SIG-M5 treated with dmso at 0.1 percent for 504 hours (cell line): ENCODE measurements at regions not wholly inside any gene's neighbourhood (a gene's known extent, or its start where the extent isn't known, plus 50 kb on each side); places are given as distances from the start of the nearest gene placed in this dataset.

Experiments used
- DNase-seq: peaks from one replicate; lab custom pipeline; 2025; ENCODE audit not compliant: unreplicated experiment; lab: John Stamatoyannopoulos, UW

DNA sequence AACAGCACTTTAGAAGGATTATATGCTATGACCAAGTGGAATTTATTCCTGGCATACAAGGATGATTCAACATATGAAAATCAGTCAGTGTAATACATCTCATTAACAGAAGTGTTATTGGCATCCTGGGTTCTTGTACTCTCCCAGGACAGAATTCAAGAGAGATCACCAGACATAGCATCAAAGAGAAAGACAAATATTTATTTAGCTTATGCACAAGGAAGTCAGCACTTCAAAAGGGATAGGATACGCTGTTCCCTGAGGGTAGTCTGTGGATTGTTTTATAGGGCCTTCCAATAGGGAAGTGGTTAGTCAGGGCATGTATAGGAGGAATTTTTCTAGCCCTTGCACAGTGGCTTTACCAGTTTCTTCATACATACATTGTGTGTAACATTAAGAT, 1238.0 kb downstream of the PCDH17 start:
- no peak for DNase-seq

DNA sequence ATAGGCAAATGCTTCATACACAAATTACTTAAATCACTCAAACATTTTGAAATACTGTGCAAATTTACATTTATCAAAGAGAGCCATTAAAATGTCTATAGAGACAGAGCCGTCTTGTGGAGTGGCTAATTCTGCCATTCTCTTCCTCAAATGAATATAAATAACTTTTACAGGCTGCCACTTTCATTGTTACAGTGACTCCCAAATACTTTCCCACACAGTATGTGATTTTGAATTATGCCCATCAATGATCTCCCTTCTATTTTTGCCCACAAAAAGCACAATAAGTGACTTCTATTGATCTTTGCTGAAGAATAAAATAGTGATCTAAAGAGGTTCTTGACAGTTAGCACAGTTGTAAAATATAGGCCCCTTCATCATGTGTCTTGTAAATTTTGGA, 1244.9 kb downstream of the PCDH17 start:
- no peak for DNase-seq

DNA sequence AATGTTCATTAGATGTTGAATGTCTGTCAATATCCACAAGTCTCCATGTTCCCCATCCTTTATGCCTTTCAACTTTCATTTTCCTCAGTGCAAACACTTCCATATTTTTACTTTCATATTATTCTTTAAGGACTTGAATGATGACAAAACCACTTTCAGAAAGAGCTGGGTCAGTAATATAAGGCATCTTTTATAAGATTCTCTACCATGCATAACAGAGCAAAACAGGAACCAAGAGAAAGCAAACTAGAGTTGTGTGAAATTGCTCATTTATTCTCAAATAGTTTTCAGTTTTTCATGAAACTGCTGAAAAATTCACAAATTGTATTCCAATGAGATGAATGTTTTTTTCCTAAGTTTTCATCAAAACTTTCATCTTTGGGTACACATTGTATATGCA, 1247.6 kb downstream of the PCDH17 start:
- no peak for DNase-seq

DNA sequence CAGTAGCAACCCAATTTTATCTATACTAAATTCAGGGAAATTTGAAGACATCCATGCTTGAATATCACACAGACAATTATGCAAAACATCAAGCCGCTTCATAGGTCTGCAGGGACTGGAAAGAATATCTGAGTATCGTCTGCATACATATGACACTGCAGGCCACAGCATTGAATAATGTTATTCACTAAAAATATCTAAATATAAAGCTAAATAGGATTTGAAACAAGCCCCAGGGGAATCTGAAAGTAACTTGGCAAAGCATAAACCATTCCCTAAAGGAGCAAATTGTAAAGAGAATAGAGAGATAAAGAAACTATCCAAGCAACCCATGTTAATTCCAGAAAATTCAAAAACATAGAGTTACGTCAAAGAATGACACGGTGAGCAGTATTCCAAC, 1251.0 kb downstream of the PCDH17 start:
- no peak for DNase-seq

GRCh38 chr13:58883405-58883804, 1251.9 kb downstream of the PCDH17 start:
- no peak for DNase-seq

DNA sequence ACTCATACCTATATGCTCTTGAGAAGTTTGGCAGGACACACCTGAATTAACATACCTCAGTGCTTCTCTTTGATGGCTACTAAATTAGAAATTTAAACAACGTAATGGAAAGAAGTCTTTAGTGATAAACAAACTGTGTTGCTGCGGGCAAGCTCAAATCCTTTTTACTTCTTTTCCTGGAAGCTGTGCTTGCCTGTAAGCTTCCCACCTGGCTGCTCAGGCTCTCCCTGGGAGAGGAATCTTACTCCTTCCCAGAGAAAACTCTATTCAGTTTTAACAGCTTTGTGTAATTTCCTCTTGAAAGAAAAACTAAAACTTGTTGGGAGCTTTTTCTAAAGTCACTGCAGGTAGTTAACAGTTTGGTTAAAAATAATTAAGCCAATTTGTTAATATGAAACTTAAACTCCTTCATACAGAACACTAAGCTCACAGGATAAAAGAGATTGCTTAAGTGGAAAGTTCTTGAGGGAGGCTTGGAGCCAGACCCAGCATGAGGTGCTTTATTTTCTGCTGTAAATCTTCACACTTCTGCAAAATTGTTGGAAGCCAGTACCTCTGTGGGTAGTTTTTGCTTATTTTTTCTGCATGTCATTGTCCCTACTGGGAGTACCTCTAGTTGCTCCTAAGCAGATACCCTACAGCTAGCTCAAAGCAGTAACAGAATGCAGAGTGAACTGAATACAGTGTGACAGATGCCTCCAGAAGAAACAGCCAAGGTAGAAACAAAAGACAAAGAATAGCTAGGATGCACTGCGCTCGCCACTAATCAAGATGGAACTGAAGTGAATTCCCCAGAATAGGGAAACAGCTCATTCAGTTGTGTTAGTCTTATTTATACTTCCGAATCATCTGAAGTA, 1253.0 kb downstream of the PCDH17 start:
- no peak for DNase-seq

- no peak for DNase-seq
These were observed 1257.9 kb downstream of the PCDH17 start for GRCh38 chr13:58889474-58889873.

GRCh38 chr13:58893396-58893795, 1261.9 kb downstream of the PCDH17 start:
- DNase-seq: no peak

- DNase-seq: no peak
These were observed 1257.3 kb downstream of the DIAPH3 start for GRCh38 chr13:58906329-58907007.

GRCh38 chr13:58907347-58907746, 1256.4 kb downstream of the DIAPH3 start:
- DNase-seq: no peak

DNA sequence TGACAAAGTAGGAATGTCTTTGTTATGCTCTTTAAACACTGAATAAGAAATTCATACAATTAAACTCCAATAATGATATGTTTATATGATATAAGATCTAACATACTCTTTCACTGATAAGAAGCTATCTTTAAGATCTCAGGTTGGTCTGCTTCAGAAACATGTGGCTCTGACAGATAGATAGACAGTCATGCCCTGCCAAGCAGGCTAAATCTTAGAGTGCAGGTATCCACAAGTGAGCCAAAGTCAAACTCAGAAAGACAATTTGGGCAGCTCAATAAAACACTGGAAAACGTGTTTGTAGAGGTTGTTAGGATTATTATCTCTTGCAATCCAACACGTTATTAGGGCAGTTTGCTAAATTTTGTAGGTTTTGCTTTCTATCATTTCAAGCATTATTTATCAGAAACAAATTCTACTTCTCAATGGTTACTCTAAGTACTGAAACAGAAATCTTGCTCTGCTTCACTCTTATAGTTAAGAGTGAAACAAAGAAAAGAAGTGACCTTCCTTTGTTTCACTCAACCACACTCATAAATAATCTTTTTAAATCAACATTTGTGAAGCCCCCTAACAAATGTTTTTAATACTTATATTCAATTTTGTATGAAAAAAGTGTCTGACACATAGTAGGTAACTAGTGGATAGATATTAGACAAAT, 1255.6 kb downstream of the DIAPH3 start:
- no peak for DNase-seq

GRCh38 chr13:58919551-58919950, 1244.2 kb downstream of the DIAPH3 start:
- no peak for DNase-seq

DNA sequence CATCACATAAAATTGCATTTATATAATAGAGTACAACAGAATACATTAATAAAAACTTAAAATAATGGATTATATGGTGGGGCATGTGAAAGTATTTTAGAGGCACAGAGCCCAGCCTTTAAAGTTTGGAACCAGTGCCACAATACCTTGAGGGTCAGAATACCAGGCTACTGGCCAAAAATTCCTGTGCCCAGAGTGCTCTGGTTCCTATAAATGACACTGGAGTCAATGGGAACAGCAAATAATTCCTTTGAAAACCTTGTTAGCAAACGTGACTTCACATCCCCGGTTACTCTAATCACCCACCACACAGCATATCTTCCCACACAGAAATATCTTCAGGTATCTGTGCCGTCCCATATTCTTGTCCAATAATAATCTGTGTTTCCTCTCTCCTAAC, 1242.6 kb downstream of the DIAPH3 start:
- no peak for DNase-seq

- no peak for DNase-seq
These were observed 1236.9 kb downstream of the DIAPH3 start for GRCh38 chr13:58926858-58927257.

DNA sequence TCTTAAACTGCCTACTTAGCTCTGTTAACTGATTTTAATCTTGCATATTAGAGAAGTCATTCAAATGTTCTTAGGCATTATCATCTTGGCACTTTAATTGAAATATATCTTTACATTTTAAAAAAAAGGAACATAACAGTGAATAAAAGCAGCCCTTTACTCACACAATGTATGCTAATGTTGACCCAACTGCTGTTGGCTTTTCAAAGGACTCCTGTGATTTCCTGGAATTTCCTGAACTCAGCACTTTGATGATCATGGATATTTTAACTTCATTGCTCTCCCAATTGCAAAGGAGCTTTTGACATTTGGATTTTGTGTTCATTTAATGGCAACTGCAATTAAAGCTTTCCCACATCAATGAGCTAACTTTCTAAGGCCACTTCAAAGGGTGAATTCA, 1230.3 kb downstream of the DIAPH3 start:
- no peak for DNase-seq

- DNase-seq: no peak
These were observed 1228.0 kb downstream of the DIAPH3 start for GRCh38 chr13:58935689-58936088.

DNA sequence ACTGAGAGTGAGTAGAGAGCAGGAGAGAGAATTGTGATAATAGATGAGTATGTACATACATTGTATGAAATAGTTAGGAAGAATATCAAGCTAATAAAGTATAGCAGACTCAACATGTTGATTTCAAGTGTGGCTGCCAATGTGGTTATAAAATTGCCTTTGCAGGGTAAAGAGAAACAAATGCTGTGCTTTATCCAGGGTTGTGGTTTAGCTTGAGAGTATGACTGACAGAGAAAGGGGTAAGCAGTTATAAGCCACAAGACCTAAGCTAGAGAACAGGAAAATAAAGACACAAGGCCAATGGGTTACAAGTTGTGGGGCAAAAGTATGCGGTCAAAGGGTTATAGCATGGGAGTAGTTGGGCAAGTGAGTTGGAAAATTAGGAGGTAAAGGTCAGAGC, 1217.5 kb downstream of the DIAPH3 start:
- no peak for DNase-seq

- no peak for DNase-seq
These were observed 1214.1 kb downstream of the DIAPH3 start for GRCh38 chr13:58949646-58950045.

DNA sequence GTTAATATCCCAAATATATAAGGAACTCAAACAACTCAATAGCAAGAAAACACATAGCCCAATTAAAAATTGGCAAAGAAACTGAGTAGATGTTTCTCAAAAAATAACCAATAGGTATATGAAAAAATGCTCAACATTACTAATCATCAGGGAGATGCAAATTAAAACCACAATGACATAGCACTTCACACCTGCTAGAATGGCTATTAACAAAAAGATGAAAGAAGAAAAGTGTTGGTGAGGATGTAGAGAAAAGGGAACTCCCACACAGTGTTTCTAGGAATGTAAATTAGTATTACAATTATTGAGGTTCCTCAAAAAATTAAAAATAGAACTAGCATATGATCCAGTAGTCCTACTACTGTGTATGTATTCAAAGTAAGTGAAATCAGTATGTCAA, 1212.8 kb downstream of the DIAPH3 start:
- no peak for DNase-seq

DNA sequence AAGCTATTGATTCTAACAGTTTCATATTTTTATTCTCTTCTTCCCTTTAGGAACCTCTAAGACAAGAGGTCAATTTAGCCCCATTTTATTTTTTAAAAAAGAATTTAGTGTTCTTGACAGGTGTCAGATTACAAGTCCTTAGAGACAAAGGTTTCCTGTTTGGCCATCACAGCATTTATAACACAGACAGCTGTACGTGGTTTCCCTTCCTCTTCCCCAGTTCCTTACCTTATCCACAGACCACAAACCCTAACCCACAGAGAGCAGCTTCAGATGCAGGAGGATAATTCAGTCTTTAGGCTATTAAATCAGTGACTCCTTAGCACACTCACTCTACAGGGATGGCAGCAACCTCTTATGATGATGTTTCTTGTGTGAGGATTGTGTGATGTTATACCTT, 1210.1 kb downstream of the DIAPH3 start:
- DNase-seq: peak; percentile 82

DNA sequence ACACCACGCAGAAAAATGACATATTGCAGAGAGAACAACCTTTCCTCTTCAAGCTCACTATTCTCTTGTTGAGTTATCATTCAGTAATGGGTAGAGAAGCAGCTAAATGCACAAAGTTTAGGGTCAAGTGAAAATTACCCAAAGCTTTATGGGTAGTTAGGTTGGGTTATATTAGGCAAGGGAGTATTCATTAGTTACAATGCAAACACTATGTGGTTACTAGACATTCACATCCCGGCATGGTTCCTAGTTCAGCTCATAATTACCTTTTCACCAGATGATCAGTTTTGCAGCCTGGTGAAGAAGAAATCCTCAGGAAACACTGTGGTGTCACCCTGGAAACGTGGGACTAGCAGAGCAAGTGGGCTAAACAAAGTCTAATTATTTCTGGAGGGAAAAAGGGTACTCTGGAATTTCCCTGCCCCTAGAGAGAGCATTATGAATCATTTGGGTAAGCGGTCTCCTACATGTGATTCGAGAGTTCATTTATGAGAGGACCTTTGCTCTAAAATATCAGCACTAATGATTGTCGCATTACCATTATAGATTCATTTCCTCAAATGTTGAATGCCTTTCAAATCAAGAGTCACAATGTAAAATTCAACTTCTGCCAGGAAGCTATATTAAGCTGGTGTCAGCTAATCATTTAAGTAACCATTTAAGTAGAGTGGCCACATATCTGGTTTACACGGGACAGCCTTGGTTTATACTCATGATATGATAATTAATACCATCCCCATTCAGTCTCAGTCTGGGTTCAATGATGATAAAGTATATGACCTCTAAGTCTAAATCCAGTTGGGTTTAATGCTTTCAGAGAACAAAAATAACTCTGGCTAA, 1208.0 kb downstream of the DIAPH3 start:
- DNase-seq: no peak
